NCI-H2227 (cell line): ENCODE measurements at regions not wholly inside any gene's neighbourhood (a gene's known extent, or its start where the extent isn't known, plus 50 kb on each side); places are given as distances from the start of the nearest gene placed in this dataset.
"Not testable (repeated sequence)": the region's sequence is repeated elsewhere in the genome, so short reads cannot be mapped to it uniquely, and the experiment has no call there.

Experiments
- DNase-seq: peaks from one replicate; lab custom pipeline; 2025; ENCODE audit not compliant: unreplicated experiment; lab: John Stamatoyannopoulos, UW

- DNase-seq = no peak
These were observed 118.2 kb upstream of the SLC5A12 start for GRCh38 chr11:26839911-26840698.

DNA sequence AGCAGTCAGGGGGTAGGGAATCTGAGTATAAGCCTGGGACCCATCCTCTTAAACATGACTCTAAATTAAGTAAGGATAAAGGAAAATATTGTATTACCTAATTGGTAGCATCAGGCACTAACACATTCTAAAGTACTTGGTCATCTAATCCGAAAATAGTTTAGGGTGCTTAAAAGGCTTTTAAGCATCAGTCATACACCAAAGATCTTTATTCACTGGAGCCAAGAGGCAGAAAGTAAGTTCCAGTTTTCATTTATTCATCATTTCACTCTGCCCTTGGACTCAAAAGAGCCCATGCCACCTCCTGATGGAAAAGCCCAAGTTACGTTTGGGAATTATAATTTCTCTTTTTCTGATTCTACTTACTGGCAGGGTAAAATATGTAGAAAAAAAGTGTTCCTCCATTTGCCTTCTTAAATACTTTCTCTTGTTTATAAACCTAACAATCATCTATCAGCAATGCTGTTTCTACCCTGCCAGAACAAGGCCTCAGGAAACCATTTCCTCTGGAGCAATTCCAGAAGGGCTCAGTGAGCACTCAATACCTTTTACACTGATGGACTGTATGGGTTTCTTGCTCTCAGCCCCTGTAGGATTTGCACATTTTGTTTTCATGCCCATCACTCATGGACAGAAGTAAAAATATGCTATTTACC, 120.1 kb upstream of the SLC5A12 start:
- DNase-seq = no peak

GRCh38 chr11:26842478-26843282, 120.8 kb upstream of the SLC5A12 start:
- DNase-seq = no peak

GRCh38 chr11:26843539-26843938, 121.7 kb upstream of the SLC5A12 start:
- DNase-seq = no peak

DNA sequence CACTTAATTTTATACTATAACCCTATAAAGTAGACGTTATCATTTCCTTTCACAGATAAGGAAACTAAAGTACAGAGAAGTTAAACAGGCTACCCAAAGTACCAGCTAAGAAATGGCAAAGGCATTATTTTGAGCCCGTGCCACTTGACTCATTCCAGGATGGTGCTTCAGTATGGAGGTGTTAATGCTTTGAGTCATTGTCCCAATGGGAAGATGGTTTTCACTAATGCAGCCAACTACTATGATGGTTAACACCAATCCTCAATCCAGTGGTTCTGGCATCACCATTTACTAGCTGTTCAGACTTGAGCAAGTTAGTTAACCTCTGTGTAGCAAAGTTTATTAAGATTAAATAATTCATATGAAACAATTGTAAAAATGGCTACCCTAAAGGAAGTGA, 123.1 kb upstream of the SLC5A12 start:
- no peak for DNase-seq

DNA sequence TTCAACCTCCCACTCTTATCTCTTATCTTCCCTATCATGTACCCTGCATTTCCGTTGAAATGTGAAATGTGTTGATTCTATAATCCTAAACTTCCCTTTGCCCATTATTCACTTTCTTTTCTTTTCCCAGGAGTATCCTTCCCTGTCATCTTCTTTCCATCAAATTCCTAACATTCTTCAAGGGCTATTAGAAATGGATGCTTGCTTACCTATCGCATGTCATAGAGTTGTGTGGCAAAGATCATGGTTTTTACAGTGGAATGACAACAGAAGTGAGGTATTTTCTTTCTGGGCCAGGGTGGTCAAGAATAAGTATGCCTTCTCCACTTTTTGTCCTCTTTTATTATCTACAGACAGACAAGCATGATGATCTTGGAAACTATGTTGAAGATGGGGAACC, 124.4 kb upstream of the SLC5A12 start:
- DNase-seq = no peak

DNA sequence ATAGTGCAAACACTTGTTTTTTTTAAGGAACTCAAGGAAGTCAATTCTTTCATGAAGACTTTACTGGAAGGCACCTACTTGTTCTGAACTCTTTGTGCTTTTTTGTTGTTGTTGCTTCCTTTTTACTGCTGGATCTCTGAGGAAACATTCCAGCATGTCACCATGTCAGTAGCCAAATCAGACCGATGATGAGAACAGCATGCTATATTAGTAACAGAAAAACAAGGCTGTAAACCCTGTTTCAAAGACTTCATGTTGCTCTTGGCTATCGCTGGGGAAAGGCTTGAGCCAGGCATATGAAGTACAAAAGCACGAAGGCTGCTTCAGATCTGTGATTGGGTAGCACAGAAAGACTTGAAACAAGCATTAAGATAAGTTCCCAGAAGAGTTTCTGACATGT, 125.6 kb upstream of the SLC5A12 start:
- no peak for DNase-seq

- DNase-seq = no peak
These were observed 126.1 kb upstream of the SLC5A12 start for GRCh38 chr11:26847977-26848376.

DNA sequence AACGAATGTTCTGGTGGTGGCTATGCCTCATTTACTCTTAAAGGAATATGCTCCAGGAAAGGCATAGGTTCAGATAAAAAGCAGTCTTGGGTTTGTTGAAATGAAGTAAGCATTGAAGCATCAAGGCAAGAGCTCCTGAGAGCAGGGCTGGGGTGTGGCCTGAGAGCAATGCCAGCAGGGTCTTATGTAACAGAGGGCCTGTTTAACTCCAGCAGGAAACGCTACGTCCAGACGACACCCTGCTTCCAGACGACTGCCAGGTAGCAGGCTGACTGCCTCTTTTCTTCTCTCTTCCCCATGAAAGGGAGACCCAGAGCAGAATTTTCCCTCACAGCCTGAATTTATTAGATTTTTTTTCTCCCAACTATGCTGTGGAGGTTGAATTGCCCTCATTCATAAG, 127.2 kb upstream of the SLC5A12 start:
- DNase-seq = no peak

DNA sequence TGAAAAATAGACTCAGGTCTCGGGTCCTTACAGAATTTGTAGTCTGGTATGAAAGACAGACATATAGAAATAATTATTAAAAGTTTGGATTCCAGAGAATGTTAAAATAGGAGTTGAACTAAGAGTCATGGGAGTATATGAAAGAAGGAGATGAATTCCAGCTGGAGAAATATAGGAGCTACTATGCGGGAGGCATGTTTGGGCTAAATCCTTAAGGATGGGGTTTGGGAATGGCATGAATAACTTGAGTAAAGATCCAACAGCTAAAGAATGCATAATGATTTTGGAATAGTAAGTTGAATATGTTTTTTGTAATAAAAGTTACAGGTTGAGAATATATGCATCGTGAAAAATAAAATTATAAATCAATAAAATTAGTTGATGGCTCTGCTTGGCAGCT, 129.4 kb upstream of the SLC5A12 start:
- DNase-seq = no peak

DNA sequence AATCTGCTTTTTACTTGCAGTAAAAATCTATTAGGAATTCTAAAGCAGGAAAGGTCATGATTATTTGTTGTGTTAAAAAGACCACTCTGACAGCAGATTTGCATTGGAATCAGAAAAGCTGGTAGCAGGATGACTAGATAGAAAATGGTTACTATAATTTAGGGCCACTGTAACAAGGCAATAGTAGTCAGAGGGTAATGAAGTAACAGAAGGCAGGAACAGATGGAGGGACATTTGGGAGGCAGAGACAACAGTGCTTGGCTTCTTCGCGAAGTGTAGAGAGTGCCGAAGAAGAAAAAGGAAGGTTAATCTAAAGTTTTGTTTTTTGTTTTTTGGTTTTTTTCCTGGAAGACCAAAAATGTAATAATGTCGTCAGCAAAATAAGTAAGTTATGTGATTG, 129.8 kb upstream of the SLC5A12 start:
- DNase-seq = no peak

GRCh38 chr11:26858098-26858497, 135.8 kb upstream of the FIBIN start:
- DNase-seq = no peak

DNA sequence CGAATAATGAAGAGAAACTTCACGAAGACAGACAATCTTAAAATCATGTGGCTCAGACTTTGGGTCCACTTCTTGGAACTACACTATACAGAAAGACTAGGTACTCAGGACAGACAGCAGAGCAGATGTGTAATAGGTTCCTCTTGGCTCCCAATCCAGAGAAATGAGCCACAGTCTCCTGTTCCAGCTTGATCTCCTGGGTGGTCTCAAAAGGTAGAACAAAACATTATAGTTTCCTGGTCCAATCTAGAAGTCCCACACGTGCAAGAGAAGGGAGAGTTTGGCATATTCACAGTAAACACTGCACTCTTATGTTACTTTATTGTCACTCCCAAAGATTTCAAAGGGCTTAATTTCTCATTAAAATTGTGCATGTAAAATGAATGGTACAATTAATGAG, 134.5 kb upstream of the FIBIN start:
- DNase-seq = no peak

DNA sequence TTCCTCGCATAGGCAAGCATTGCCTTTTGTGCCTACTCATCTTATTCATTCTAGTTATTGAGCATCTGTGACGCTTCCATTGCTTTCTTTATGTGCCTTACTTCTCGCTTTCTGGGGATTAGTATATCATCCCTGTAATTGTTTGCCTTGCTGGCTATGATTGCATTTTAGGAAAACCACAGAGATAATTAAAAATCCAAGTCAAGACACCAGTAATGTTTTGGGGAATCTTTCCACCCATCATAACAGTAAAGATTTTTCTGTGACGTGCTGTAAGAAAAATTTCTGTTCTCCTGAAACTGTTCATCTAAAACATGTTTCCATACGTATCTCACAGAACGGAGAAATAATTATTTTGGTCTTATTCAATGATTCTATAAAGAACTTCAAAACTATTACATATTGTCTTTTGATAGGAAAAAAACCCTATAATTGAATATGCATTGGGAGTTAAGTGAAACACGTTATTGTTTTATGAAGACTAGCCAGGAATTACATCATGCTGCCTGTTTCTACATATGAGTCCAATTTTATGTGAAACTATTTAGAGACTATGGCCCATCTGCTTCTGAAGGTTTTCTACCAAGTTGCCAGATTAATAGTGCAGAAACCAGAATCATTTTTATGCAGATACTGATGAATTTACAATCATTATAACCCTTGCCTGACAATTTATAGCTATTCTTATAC, 133.7 kb upstream of the FIBIN start:
- no peak for DNase-seq

- DNase-seq = no peak
These were observed 133.0 kb upstream of the FIBIN start for GRCh38 chr11:26860895-26861294.

DNA sequence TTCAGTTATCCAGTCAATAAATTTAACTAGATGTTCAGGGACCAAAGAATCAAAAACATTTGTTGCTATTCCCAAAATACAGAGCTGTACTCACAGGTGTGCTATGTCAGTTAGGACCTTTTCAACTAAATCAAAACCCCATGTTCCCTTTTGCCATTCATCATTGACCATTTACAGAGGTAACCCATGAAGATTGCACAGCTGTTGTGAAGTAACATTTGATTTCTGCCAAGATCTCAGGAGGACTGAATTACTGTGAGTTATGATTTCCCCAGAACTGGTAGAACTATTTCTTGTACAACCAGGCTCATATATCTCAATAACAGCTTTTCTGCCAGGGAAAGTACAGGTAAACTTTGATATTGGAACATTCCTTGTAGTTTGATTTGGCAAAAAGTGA, 131.1 kb upstream of the FIBIN start:
- no peak for DNase-seq

DNA sequence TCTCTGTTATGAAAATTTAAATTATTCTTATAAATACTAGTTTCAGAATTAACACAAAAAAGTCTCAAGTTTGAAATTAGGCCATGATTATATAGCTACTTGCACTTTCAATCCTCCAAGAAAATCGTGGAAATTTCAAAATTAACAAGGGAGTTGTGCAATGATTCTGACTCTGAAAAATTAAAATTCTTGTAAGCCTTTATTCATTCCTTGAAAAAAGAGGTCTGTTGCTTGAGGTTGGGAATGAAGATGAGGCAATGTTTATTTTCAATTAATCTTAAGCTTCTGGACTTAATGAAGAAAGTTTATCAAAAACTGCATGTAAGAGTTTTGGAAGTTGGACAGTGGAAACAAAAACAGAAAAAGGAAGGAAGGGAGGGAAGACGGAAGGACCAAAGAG, 128.2 kb upstream of the FIBIN start:
- DNase-seq = no peak

DNA sequence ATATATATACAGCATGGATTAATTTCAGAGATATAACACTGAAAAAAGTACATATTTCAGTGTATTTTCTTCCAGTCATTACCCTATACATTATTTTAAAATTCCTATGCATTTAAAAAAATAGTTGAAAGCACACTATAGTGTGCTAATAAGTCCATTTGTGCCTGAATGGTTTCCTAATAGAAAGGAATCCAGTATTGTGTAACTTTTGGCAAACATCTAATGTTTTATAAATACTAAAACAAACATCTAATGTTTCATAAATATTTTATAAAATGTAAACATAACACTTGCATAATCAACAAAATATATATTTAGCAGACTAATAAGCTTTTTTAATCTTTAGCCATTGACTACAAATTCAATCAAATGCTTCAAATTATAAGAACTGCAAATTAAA, 126.6 kb upstream of the FIBIN start:
- no peak for DNase-seq

DNA sequence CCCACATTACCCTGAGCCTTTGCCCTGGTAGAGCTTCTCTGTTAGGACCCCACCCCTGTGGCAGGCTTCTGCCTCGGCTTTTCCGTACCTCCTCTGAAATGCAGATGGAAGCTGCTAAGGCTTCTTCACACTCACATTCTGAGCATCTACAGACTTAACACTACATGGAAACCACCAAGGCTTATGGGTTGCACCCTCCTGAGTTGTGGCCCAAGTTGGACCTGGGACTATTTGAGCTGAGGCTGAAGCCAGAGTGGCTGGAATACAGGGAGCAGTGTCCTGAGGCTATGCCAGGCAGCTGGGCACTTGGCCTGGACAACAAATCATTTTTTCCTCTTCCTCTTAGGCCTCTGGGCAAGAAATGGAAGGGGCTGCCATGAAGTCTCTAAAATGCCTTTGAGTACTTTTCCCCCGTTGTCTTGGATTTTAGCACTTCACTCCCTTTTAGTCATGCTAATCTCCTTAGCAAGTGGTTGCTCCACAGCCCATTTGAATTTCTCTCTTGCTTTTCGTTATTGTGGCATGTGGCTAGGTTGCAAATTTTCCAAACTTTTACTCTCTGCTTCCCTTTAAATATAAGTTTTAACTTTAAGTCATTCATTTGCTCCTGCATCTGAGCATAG, 114.8 kb upstream of the FIBIN start:
- no peak for DNase-seq

- DNase-seq = not testable (repeated sequence)
These were observed 111.5 kb upstream of the FIBIN start for GRCh38 chr11:26882363-26882880.

DNA sequence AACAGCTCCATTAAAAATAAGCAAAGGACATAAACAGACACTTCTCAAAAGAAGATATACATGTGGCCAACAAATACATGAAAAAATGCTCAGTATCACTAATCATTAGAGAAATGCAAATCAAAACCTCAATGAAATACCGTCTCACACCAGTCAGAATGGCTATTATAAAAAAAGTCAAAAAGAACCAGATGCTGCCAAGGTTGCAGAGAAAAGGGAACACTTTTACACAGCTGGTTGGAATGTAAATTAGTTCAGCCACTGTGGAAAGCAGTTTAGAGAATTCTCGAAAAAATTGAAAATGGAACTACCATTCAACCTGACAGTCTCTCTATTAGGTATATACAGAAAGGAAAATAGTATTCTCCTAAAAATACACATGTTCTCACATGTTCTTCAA, 102.4 kb upstream of the FIBIN start:
- DNase-seq = no peak
